ENCODE measurements at regions not wholly inside any gene's neighbourhood (a gene's known extent, or its start where the extent isn't known, plus 50 kb on each side); places are given as distances from the start of the nearest gene placed in this dataset.
"Not testable (repeated sequence)": the region's sequence is repeated elsewhere in the genome, so short reads cannot be mapped to it uniquely, and the experiment has no call there.

- H3K27me3 Mint-ChIP-seq = peaks cover 61% of the 10 kb centered on the region
These were observed 84.2 kb downstream of the FOXF2 start for GRCh38 chr6:1473598-1473997.

GRCh38 chr6:1474205-1474604 lies 84.8 kb downstream of the FOXF2 start:
- no peaks in the 10 kb centered on the region for H3K4me1 Mint-ChIP-seq
- peaks cover 58% of the 10 kb centered on the region for H3K27me3 Mint-ChIP-seq

More at GRCh38 chr6:1473598-1473997, 84.2 kb downstream of the FOXF2 start:
- Mint-ChIP-seq H3K4me3 (no peak overlapping the region), H3K27ac (ENCODE audit: low read depth) (no peak overlapping the region), H3K4me1 (no peaks in the 10 kb centered on the region), H3K9me3 (no peaks in the 10 kb centered on the region), H3K36me3 (ENCODE audit: insufficient read depth) (no peaks in the 10 kb centered on the region)
- ATAC-seq (replicated peaks; ENCODE audit: extremely low read depth, poor library complexity, severe bottlenecking) = no peak
- no peak for DNase-seq (ENCODE audit: low spot score in 2 of 2)

GRCh38 chr6:1475174-1475573 lies 85.8 kb downstream of the FOXF2 start:
- H3K36me3 Mint-ChIP-seq (ENCODE audit: insufficient read depth) = no peaks in the 10 kb centered on the region
- peaks cover 48% of the 10 kb centered on the region for H3K27me3 Mint-ChIP-seq
- ATAC-seq (replicated peaks; ENCODE audit: extremely low read depth, poor library complexity, severe bottlenecking) (no peak), DNase-seq (ENCODE audit: low spot score in 2 of 2) (no peak)
- no peak overlapping the region for H3K27ac Mint-ChIP-seq (ENCODE audit: low read depth)
- no peaks in the 10 kb centered on the region for H3K9me3 Mint-ChIP-seq
- no peaks in the 10 kb centered on the region for H3K4me1 Mint-ChIP-seq
- no peak overlapping the region for H3K4me3 Mint-ChIP-seq

More at GRCh38 chr6:1474205-1474604, 84.8 kb downstream of the FOXF2 start:
- DNase-seq (ENCODE audit: low spot score in 2 of 2) (no peak), ATAC-seq (replicated peaks; ENCODE audit: extremely low read depth, poor library complexity, severe bottlenecking) (no peak)
- H3K27ac Mint-ChIP-seq (ENCODE audit: low read depth) = no peak overlapping the region
- no peak overlapping the region for H3K4me3 Mint-ChIP-seq
- no peaks in the 10 kb centered on the region for H3K36me3 Mint-ChIP-seq (ENCODE audit: insufficient read depth)
- no peaks in the 10 kb centered on the region for H3K9me3 Mint-ChIP-seq

- Mint-ChIP-seq H3K36me3 (ENCODE audit: insufficient read depth) (no peaks in the 10 kb centered on the region), H3K4me3 (no peak overlapping the region), H3K4me1 (no peaks in the 10 kb centered on the region), H3K27me3 (peaks cover 42% of the 10 kb centered on the region), H3K9me3 (no peaks in the 10 kb centered on the region), H3K27ac (ENCODE audit: low read depth) (no peak overlapping the region)
- no peak for DNase-seq (ENCODE audit: low spot score in 2 of 2)
- ATAC-seq (replicated peaks; ENCODE audit: extremely low read depth, poor library complexity, severe bottlenecking) = no peak
These were observed 88.2 kb downstream of the FOXF2 start for GRCh38 chr6:1477432-1478090.

GRCh38 chr6:1478163-1478826 lies 88.9 kb downstream of the FOXF2 start:
- H3K27me3 Mint-ChIP-seq = peaks cover 36% of the 10 kb centered on the region
- not testable (repeated sequence) for DNase-seq (ENCODE audit: low spot score in 2 of 2); H3K4me1 Mint-ChIP-seq; ATAC-seq (replicated peaks; ENCODE audit: extremely low read depth, poor library complexity, severe bottlenecking); H3K9me3 Mint-ChIP-seq; H3K4me3 Mint-ChIP-seq; H3K27ac Mint-ChIP-seq (ENCODE audit: low read depth); H3K36me3 Mint-ChIP-seq (ENCODE audit: insufficient read depth)

GRCh38 chr6:1479095-1479494 lies 89.7 kb downstream of the FOXF2 start:
- no peaks in the 10 kb centered on the region for H3K4me1 Mint-ChIP-seq
- no peak for ATAC-seq (replicated peaks; ENCODE audit: extremely low read depth, poor library complexity, severe bottlenecking)
- H3K36me3 Mint-ChIP-seq (ENCODE audit: insufficient read depth) = no peaks in the 10 kb centered on the region
- no peak overlapping the region for H3K27ac Mint-ChIP-seq (ENCODE audit: low read depth)
- no peak overlapping the region for H3K4me3 Mint-ChIP-seq
- no peak for DNase-seq (ENCODE audit: low spot score in 2 of 2)
- H3K27me3 Mint-ChIP-seq = peaks cover 28% of the 10 kb centered on the region
- no peaks in the 10 kb centered on the region for H3K9me3 Mint-ChIP-seq

GRCh38 chr6:1479601-1480221 lies 90.3 kb downstream of the FOXF2 start:
- Mint-ChIP-seq H3K9me3 (no peaks in the 10 kb centered on the region), H3K4me1 (no peaks in the 10 kb centered on the region), H3K4me3 (no peak overlapping the region), H3K27me3 (peaks cover 22% of the 10 kb centered on the region), H3K27ac (ENCODE audit: low read depth) (no peak overlapping the region), H3K36me3 (ENCODE audit: insufficient read depth) (no peaks in the 10 kb centered on the region)
- DNase-seq (ENCODE audit: low spot score in 2 of 2) = no peak
- no peak for ATAC-seq (replicated peaks; ENCODE audit: extremely low read depth, poor library complexity, severe bottlenecking)

- ATAC-seq (replicated peaks; ENCODE audit: extremely low read depth, poor library complexity, severe bottlenecking) (no peak), DNase-seq (ENCODE audit: low spot score in 2 of 2) (no peak)
- no peaks in the 10 kb centered on the region for H3K4me1 Mint-ChIP-seq
These were observed 91.9 kb downstream of the FOXF2 start for GRCh38 chr6:1481286-1481685.

GRCh38 chr6:1482381-1483166 lies 93.2 kb downstream of the FOXF2 start:
- no peaks in the 10 kb centered on the region for H3K9me3 Mint-ChIP-seq
- H3K4me1 Mint-ChIP-seq = no peaks in the 10 kb centered on the region
- DNase-seq (ENCODE audit: low spot score in 2 of 2) = no peak
- peaks cover 2% of the 10 kb centered on the region for H3K36me3 Mint-ChIP-seq (ENCODE audit: insufficient read depth)
- no peak overlapping the region for H3K4me3 Mint-ChIP-seq
- H3K27ac Mint-ChIP-seq (ENCODE audit: low read depth) = no peak overlapping the region
- no peak for ATAC-seq (replicated peaks; ENCODE audit: extremely low read depth, poor library complexity, severe bottlenecking)
- H3K27me3 Mint-ChIP-seq = peaks cover 19% of the 10 kb centered on the region

More at GRCh38 chr6:1481286-1481685, 91.9 kb downstream of the FOXF2 start:
- no peak overlapping the region for H3K27ac Mint-ChIP-seq (ENCODE audit: low read depth)
- peaks cover 19% of the 10 kb centered on the region for H3K27me3 Mint-ChIP-seq
- no peak overlapping the region for H3K4me3 Mint-ChIP-seq
- peaks cover 2% of the 10 kb centered on the region for H3K36me3 Mint-ChIP-seq (ENCODE audit: insufficient read depth)
- no peaks in the 10 kb centered on the region for H3K9me3 Mint-ChIP-seq

- ATAC-seq (replicated peaks; ENCODE audit: extremely low read depth, poor library complexity, severe bottlenecking) = no peak
- Mint-ChIP-seq H3K27ac (ENCODE audit: low read depth) (no peak overlapping the region), H3K9me3 (no peaks in the 10 kb centered on the region), H3K27me3 (peaks cover 19% of the 10 kb centered on the region), H3K4me1 (no peaks in the 10 kb centered on the region), H3K4me3 (no peak overlapping the region), H3K36me3 (ENCODE audit: insufficient read depth) (peaks cover 2% of the 10 kb centered on the region)
- no peak for DNase-seq (ENCODE audit: low spot score in 2 of 2)
These were observed 96.3 kb downstream of the FOXF2 start for GRCh38 chr6:1485678-1486077.

GRCh38 chr6:1486387-1486786 lies 97.0 kb downstream of the FOXF2 start:
- Mint-ChIP-seq H3K4me3 (no peak overlapping the region), H3K9me3 (no peaks in the 10 kb centered on the region), H3K27me3 (peaks cover 13% of the 10 kb centered on the region), H3K36me3 (ENCODE audit: insufficient read depth) (peaks cover 2% of the 10 kb centered on the region), H3K4me1 (no peaks in the 10 kb centered on the region), H3K27ac (ENCODE audit: low read depth) (no peak overlapping the region)
- ATAC-seq (replicated peaks; ENCODE audit: extremely low read depth, poor library complexity, severe bottlenecking) = no peak
- no peak for DNase-seq (ENCODE audit: low spot score in 2 of 2)

- DNase-seq (ENCODE audit: low spot score in 2 of 2) = no peak
- ATAC-seq (replicated peaks; ENCODE audit: extremely low read depth, poor library complexity, severe bottlenecking) = no peak
- peaks cover 5% of the 10 kb centered on the region for H3K27me3 Mint-ChIP-seq
- H3K4me3 Mint-ChIP-seq = no peak overlapping the region
- no peaks in the 10 kb centered on the region for H3K4me1 Mint-ChIP-seq
- no peak overlapping the region for H3K27ac Mint-ChIP-seq (ENCODE audit: low read depth)
- no peaks in the 10 kb centered on the region for H3K9me3 Mint-ChIP-seq
- peaks cover 2% of the 10 kb centered on the region for H3K36me3 Mint-ChIP-seq (ENCODE audit: insufficient read depth)
These were observed 97.9 kb downstream of the FOXF2 start for GRCh38 chr6:1487239-1487638.
